ENCODE measurements at regions not wholly inside any gene's neighbourhood (a gene's known extent, or its start where the extent isn't known, plus 50 kb on each side); places are given as distances from the start of the nearest gene placed in this dataset.
A peak's percentile ranks its signal among the peaks of the same experiment; 100 is the strongest.
"Not testable (repeated sequence)": the region's sequence is repeated elsewhere in the genome, so short reads cannot be mapped to it uniquely, and the experiment has no call there.

- Histone ChIP-seq H3K9me3 (no peaks in the 10 kb centered on the region), H3K36me3 (no peaks in the 10 kb centered on the region), H3K27me3 (no peaks in the 10 kb centered on the region), H3K4me3 (no peak overlapping the region)
- no peak for DNase-seq
Measured at GRCh38 chr20:12458241-12458640, 540.5 kb downstream of the BTBD3 start.

DNA sequence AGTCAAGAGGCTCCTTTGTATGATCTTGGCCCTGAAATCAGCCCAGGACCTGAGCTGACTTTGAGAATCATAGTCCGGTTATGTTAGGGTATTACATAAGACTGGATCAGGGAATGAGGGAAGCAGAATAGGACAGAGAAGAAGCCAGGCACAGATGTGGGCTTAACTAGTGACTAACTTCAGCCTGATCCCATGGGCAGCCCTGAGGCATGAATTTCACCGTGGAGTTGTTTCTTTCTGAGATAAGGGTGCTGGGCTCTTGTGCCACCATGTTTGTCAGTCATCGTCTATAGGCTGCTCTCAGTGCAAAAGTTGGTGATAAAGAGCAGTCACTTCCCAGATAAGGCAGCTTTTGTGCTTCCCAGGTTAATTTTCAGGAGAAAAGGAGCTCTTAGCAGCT, 544.7 kb upstream of the SPTLC3 start:
- no peak for DNase-seq
- H3K9me3 ChIP-seq = no peaks in the 10 kb centered on the region
- H3K36me3 ChIP-seq = no peaks in the 10 kb centered on the region

DNA sequence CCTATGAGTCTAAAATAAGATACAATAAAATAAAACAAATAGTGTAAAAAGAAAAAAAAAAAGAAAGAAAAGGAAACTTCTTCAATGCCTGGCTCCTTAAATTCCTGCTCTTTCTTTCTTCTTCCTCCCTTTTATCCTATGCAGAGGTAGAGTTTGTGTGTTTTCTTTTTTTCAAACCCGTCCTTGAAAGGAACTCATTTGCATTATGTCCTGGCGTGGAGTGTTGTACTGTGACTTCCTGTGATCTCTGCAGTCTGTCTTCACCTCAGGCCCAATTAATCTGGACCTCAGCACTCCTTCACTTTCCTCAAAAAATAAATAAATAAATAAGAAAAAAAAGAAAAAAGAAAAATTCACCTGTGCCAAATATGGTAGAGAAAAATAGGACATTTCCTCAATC, 541.9 kb upstream of the SPTLC3 start:
- Histone ChIP-seq H3K4me3 (no peak overlapping the region), H3K27me3 (no peaks in the 10 kb centered on the region), H3K36me3 (no peaks in the 10 kb centered on the region), H3K9me3 (no peaks in the 10 kb centered on the region)
- no peak for DNase-seq

More for the DNA sequence above, 544.7 kb upstream of the SPTLC3 start:
- H3K27me3 ChIP-seq = no peaks in the 10 kb centered on the region
- no peak overlapping the region for H3K4me3 ChIP-seq

DNA sequence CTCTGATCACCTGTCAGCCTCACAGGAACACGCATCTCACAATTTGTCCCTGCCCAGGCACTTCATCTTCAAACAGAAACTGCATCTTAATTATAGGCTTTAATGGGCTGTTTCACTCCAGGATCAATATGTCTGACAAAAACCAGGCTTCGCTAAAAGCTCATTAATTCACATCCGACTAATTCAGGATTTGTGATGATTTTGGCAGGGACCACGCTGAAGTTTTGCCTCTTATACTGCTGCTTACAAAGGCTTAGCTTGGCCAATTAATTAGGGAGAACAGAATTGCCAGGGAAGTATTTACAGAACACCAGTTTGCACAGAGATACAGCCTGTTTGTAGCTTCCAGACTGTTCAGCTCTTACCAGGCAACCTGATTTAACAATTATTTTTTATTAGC, 541.0 kb upstream of the SPTLC3 start:
- no peak overlapping the region for H3K4me3 ChIP-seq
- H3K27me3 ChIP-seq = no peaks in the 10 kb centered on the region
- no peaks in the 10 kb centered on the region for H3K36me3 ChIP-seq
- H3K9me3 ChIP-seq = no peaks in the 10 kb centered on the region
- no peak for DNase-seq

DNA sequence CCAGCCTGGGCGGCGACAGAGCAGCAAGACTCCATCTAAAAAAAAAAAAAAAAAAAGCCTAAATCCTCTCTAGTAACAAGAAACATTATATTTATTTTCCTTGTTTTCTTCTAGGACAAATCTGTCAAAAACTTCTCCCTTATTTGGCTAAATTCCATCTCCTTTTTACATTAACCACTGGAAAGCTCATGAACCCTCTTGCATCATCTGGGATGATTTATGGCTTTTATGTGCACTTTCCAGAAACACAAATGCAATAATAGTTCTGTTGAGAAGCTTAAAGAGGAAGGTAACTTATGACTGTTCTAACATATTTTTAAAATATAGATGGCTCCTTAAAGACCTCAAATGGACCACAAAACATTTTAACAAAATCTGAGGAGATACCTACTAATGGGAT, 526.1 kb upstream of the SPTLC3 start:
- Histone ChIP-seq H3K9me3 (no peaks in the 10 kb centered on the region), H3K27me3 (no peaks in the 10 kb centered on the region), H3K4me3 (no peak overlapping the region), H3K36me3 (no peaks in the 10 kb centered on the region)
- DNase-seq = no peak

- Histone ChIP-seq H3K4me3 (no peak overlapping the region), H3K27me3 (no peaks in the 10 kb centered on the region), H3K9me3 (no peaks in the 10 kb centered on the region), H3K36me3 (no peaks in the 10 kb centered on the region)
- DNase-seq = no peak
Measured at GRCh38 chr20:12502443-12502842, 506.3 kb upstream of the SPTLC3 start.

- Histone ChIP-seq H3K9me3 (no peaks in the 10 kb centered on the region), H3K4me3 (no peak overlapping the region)
Measured at GRCh38 chr20:12504779-12505178, 504.0 kb upstream of the SPTLC3 start.

DNA sequence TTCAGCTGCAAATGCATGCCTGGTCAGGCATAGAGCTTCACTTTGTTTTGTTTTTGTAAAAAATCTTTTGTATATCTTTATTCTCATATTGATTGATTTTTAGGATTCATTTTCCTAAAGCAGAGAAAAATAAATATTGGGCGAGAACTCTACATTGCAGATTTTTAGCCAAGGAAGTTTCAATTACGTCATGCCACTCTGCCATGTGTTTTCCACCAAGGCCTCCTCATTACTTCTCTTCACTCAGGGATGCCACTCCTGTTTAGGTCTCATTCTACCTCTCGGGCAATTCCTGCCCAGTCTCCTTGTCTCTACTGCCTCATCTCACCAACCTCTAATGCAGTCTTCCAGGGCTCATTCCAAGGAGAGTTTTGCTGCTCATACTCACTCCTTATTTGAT, 497.3 kb upstream of the SPTLC3 start:
- no peak for DNase-seq
- H3K36me3 ChIP-seq = no peaks in the 10 kb centered on the region
- H3K9me3 ChIP-seq = no peaks in the 10 kb centered on the region
- no peak overlapping the region for H3K4me3 ChIP-seq
- H3K27me3 ChIP-seq = no peaks in the 10 kb centered on the region

More at GRCh38 chr20:12504779-12505178, 504.0 kb upstream of the SPTLC3 start:
- no peak for DNase-seq
- H3K36me3 ChIP-seq = no peaks in the 10 kb centered on the region
- no peaks in the 10 kb centered on the region for H3K27me3 ChIP-seq

DNA sequence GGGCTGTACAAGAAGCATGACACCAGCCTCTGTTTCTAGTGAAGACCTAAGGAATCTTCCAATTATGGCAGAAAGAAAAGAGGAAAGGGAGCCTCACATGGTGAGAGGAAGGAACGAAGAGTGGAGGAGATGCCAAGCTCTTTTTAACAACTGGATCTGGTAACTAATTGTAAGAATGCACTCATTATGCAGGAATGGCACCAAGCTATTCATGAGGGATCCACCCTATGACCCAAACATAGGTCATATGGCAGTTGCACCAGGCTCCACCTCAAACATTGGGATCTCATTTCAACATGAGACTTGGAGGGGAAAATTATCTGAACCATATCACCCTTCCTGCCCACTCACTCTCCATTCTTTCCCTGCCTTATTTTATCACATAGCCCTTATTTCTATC, 496.0 kb upstream of the SPTLC3 start:
- Histone ChIP-seq H3K27me3 (no peaks in the 10 kb centered on the region), H3K9me3 (no peaks in the 10 kb centered on the region), H3K36me3 (no peaks in the 10 kb centered on the region), H3K4me3 (no peak overlapping the region)
- DNase-seq = no peak

DNA sequence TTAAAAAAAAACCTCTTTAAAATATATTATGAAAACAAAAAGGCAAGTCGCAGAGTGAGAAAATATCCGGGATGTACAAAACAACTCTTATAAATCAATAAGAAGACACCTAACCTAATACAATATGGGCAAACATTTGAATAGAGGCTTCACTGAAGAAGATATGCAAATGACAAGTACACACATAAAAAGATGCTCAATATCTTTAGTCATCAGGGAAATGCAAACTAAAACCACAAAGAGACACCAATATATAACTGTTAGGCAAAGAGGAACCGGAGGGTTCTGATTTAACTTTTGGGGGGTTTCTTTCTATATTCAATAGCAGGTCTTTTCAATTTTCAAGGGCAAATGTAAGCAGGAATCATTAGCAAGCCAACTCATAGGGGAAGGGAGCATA, 480.7 kb upstream of the SPTLC3 start:
- no peak for DNase-seq
- Histone ChIP-seq H3K27me3 (no peaks in the 10 kb centered on the region; the same call in none of the 2 replicates), H3K36me3 (no peaks in the 10 kb centered on the region), H3K9me3 (no peaks in the 10 kb centered on the region), H3K4me3 (no peak overlapping the region)

DNA sequence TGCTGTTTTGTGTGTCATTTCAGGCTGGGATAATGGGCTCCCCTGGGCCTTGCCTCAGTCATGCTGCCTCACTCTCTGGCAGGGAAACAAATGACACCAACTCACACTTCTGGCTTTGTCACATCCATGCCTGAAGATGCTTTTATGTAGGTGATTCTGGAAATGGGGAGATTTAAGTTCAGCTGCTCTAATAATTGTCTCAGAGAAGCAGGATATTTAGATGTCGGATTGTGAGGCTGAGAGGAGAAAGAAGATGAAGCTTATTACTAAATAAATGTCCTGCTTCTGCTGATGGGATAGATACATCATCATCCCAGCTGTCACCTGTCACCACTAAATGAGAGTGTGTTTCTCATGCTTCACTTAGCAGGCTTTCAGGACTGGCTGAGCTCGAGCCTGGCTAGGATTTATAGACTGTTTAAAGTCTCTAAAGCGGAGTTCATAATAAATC, 480.2 kb upstream of the SPTLC3 start:
- Histone ChIP-seq H3K9me3 (no peaks in the 10 kb centered on the region), H3K36me3 (no peaks in the 10 kb centered on the region), H3K27me3 (no peaks in the 10 kb centered on the region; the same call in none of the 2 replicates), H3K4me3 (no peak overlapping the region)
- DNase-seq = no peak

DNA sequence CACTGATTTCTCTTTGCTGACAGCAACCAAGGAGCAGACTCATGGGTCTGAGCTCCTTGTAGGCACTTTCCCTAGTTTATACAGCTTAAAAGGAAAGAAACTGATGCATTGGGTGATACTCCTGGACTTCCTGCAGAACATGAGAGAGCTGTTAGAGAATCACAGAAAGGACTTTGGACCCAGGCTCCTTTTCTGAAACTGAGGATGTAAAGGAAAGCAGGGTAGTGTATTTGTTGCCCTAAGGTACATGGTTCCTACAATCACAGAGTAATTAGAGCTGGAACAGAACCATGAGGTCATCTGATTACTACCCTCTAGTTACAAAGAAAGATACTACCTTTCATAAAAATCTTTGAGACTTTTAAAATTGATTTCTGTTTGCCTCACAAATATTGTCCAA, 477.1 kb upstream of the SPTLC3 start:
- no peak for DNase-seq
- no peaks in the 10 kb centered on the region for H3K36me3 ChIP-seq
- no peaks in the 10 kb centered on the region; the same call in 1 of the 2 replicates for H3K9me3 ChIP-seq
- H3K27me3 ChIP-seq = no peaks in the 10 kb centered on the region; the same call in 1 of the 2 replicates
- H3K4me3 ChIP-seq = no peak overlapping the region

DNA sequence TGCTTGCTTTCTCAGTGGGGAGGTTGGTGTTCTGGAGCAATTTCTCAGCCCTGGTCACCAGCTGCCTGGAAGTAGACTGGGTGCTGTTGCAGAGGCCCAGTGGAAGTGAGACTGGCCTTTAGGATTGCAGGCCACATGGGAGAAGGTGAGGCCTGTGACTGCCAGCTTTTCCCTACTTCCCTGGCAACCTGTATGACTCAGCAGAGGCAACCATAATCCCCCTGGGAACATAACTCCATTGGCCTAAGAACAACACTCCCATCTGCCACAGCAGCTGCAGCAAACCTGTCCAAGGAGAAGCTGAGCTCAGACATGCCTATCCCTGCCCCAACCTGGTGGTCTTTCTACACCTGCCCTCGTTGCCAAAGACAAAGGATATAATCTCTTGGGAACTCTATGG, 473.5 kb upstream of the SPTLC3 start:
- Histone ChIP-seq H3K4me3 (no peak overlapping the region), H3K36me3 (no peaks in the 10 kb centered on the region), H3K27me3 (no peaks in the 10 kb centered on the region), H3K9me3 (no peaks in the 10 kb centered on the region; the same call in 1 of the 2 replicates)
- DNase-seq = no peak

GRCh38 chr20:12535770-12536169, 473.0 kb upstream of the SPTLC3 start:
- Histone ChIP-seq H3K27me3 (no peaks in the 10 kb centered on the region), H3K9me3 (no peaks in the 10 kb centered on the region; the same call in 1 of the 2 replicates), H3K4me3 (no peak overlapping the region), H3K36me3 (no peaks in the 10 kb centered on the region)
- DNase-seq = no peak

DNA sequence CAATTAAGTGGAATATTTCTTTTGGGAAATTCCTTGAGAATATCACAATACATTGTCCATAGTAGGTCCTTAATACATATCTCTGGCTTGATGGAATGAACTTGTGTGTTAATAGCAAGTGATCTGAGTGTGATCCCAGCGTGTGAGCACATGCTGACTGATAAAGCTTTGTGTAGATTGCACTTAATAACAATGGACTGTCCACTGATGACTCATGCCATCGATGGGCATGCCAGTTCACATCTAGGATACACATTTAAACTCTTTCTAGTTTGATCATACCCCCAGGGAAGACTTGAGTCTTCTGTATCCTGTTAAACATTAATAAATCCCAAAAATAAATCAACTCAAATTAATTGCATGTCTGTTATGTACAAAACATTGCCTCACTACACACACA, 454.3 kb upstream of the SPTLC3 start:
- Histone ChIP-seq H3K4me3 (no peak overlapping the region), H3K9me3 (no peaks in the 10 kb centered on the region), H3K36me3 (no peaks in the 10 kb centered on the region), H3K27me3 (no peaks in the 10 kb centered on the region)
- peak; percentile 56 for DNase-seq

- no peaks in the 10 kb centered on the region for H3K27me3 ChIP-seq
- no peak for DNase-seq
- H3K36me3 ChIP-seq = no peaks in the 10 kb centered on the region
- no peaks in the 10 kb centered on the region for H3K9me3 ChIP-seq
- H3K4me3 ChIP-seq = no peak overlapping the region
Measured at GRCh38 chr20:12555369-12555768, 453.4 kb upstream of the SPTLC3 start.

DNA sequence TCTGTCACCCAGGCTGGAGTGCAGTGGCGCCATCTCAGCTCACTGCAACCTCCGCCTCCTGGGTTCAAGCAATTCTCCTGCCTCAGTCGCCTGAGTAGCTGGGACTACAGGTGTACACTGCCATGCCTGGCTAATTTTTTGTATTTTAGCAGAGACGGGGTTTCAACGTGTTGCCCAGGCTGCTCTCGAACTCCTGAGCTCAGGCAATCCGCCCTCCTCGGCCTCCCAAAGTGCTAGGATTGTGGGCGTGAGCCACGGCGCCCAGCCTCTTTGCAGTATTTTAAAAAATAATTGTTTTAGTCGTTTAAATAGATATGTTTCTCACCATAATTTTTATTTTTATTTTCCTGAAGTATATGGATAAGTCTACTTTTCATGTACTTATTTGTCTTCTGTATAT, 452.9 kb upstream of the SPTLC3 start:
- DNase-seq, H3K36me3 ChIP-seq, H3K27me3 ChIP-seq, H3K4me3 ChIP-seq, H3K9me3 ChIP-seq: not testable (repeated sequence)

DNA sequence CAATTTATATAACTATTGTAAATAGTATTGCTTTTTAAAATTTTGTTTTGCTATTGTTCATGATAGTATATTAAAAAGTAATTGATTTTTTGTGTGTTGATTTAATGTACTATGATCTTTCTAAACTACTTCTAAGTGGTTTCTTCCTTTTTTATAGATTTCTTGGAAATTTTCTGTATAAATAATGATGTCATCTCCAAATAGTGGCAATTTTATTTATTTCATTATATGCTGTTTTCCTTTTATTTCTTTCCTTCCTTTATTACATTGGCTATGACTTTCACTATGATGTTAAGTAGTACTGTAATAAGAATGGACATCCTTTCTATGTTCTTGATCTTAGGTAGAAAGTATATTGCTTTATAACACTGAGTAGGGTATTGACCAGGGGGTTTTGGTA, 451.5 kb upstream of the SPTLC3 start:
- no peak for DNase-seq
- Histone ChIP-seq H3K9me3 (peaks cover 2% of the 10 kb centered on the region; the same call in 1 of the 2 replicates), H3K36me3 (no peaks in the 10 kb centered on the region), H3K27me3 (no peaks in the 10 kb centered on the region), H3K4me3 (no peak overlapping the region)

GRCh38 chr20:12564979-12565378, 443.8 kb upstream of the SPTLC3 start:
- no peaks in the 10 kb centered on the region for H3K27me3 ChIP-seq
- DNase-seq = no peak
- H3K9me3 ChIP-seq = peaks cover 2% of the 10 kb centered on the region; the same call in 1 of the 2 replicates
- no peak overlapping the region for H3K4me3 ChIP-seq
- H3K36me3 ChIP-seq = no peaks in the 10 kb centered on the region

Data from MG63 (cell line).